GM12878 (cell line): ENCODE measurements at regions not wholly inside any gene's neighbourhood (a gene's known extent, or its start where the extent isn't known, plus 50 kb on each side); places are given as distances from the start of the nearest gene placed in this dataset.

Experiments
- ATAC-seq: fragments of 200-7000 bp; cut with Tn5 transposase; 3 replicates; pipeline ENCODE4 v1.9.1; 2020; ENCODE audit warnings: mild to moderate bottlenecking, moderate library complexity
- BruUV-seq: library from RNA; stranded (reverse); fragments of 400-500 nt; replicated peaks from 2 replicates; lab custom pipeline; 2021; lab: Mats Ljungman, UMichigan
- CTCF ChIA-PET: fragments of 300-600 bp; sonication (Branson Sonifier 250); formaldehyde crosslinking; extraction: SDS; loops from one replicate; lab custom pipeline; 2021; ENCODE audit warnings: inconsistent platforms; lab: Yijun Ruan, JAX
- POLR2A ChIA-PET: fragments of 350-600 bp; formaldehyde crosslinking; extraction: SDS; loops from one replicate; lab custom pipeline; 2021; ENCODE audit warnings: inconsistent platforms; lab: Charles Lee
- RAD21 ChIA-PET: fragments of 300-600 bp; sonication (Branson Sonifier 250); formaldehyde crosslinking; loops from one replicate; lab custom pipeline; 2023; ENCODE audit warnings: antibody characterized with exemption; ENCODE audit not compliant: unreplicated experiment; lab: Charles Lee
- SMC1A ChIA-PET: fragments of 300-600 bp; sonication (Branson Sonifier 250); formaldehyde crosslinking; loops from one replicate; lab custom pipeline; 2023; ENCODE audit not compliant: unreplicated experiment, uncharacterized antibody; lab: Charles Lee
- DNase-seq: peaks from one replicate; pipeline ENCODE4 v3.0.0-alpha.2; 2011; ENCODE audit warnings: low read depth, low spot score
- FAIRE-seq: peaks from 3 replicates; lab custom pipeline; 2011; peaks lifted over from hg19 to GRCh38; lab: Jason Lieb, UNC
- H2AFZ ChIP-seq: 2 replicates; pipeline ENCODE4 v1.6.0; 2011; ENCODE audit warnings: low read depth, low read length, control low read depth; ENCODE audit not compliant: control insufficient read depth
- H3K27ac ChIP-seq: 2 replicates; pipeline ENCODE4 v1.5.1; 2011; ENCODE audit warnings: control low read depth; ENCODE audit not compliant: control insufficient read depth, insufficient read depth
- H3K27me3 ChIP-seq, 2 experiments: replicated peaks in 1 of 2; 2 replicates each; pipeline versions ENCODE4 v1.6.0 to v1.6.1; 2011; ENCODE audit warnings: low read length in 1 of 2; ENCODE audit not compliant: control insufficient read depth in 2 of 2, insufficient read depth in 2 of 2
- H3K36me3 ChIP-seq, 2 experiments: 2 replicates each; pipeline ENCODE4 v1.5.1; 2011; ENCODE audit warnings: low read length in 1 of 2; ENCODE audit not compliant: control insufficient read depth in 2 of 2, insufficient read depth in 2 of 2
- H3K4me1 ChIP-seq: 2 replicates; pipeline ENCODE4 v1.6.1; 2011; ENCODE audit warnings: mild to moderate bottlenecking, low read length, moderate library complexity, mixed read lengths; ENCODE audit not compliant: control insufficient read depth, insufficient read depth
- H3K4me2 ChIP-seq: 2 replicates; pipeline ENCODE4 v1.6.0; 2011; ENCODE audit warnings: control low read depth; ENCODE audit not compliant: control insufficient read depth, insufficient read depth
- H3K4me3 ChIP-seq: fragments of 200-600 bp; sonication (generic); 2 replicates; pipeline ENCODE4 v1.5.1; 2016
- H3K79me2 ChIP-seq: 2 replicates; pipeline ENCODE4 v1.6.0; 2011; ENCODE audit warnings: low read length; ENCODE audit not compliant: control insufficient read depth, insufficient read depth
- H3K9ac ChIP-seq: 2 replicates; pipeline ENCODE4 v1.8.0; 2011; ENCODE audit warnings: low read length, control low read depth, mixed read lengths; ENCODE audit not compliant: control insufficient read depth, insufficient read depth
- H3K9me3 ChIP-seq: replicated peaks from 3 replicates; pipeline ENCODE4 v1.5.1; 2011; ENCODE audit warnings: mild to moderate bottlenecking, low read length; ENCODE audit not compliant: control insufficient read depth, insufficient read depth
- H4K20me1 ChIP-seq: 2 replicates; pipeline ENCODE4 v1.6.0; 2011; ENCODE audit not compliant: control insufficient read depth, insufficient read depth
- BHLHE40 ChIP-seq, 2 experiments: fragments of 450-650 bp in 1 of 2; IDR thresholded peaks; 2 replicates each; pipeline ENCODE4 v1.6.1; 2011 to 2017; ENCODE audit warnings: low read depth in 2 of 2, borderline replicate concordance in 1 of 2, improper control_type of control experiment in 1 of 2, low read length in 1 of 2, mild to moderate bottlenecking in 1 of 2
- BRCA1 ChIP-seq: IDR thresholded peaks from 2 replicates; pipeline ENCODE4 v1.6.1; 2011; ENCODE audit warnings: low read depth, low read length, improper control_type of control experiment
- CBX3 ChIP-seq: fragments of 200-600 bp; sonication (generic); IDR thresholded peaks from 2 replicates; pipeline ENCODE4 v1.6.1; 2016; ENCODE audit warnings: low read depth, borderline replicate concordance
- IKZF2 ChIP-seq, 2 experiments: fragments of 450-650 bp; IDR thresholded peaks; 2 replicates each; pipeline ENCODE4 v1.6.1; 2017; ENCODE audit warnings: mild to moderate bottlenecking in 2 of 2, moderate library complexity in 2 of 2
- RUNX3 ChIP-seq: IDR thresholded peaks from 2 replicates; pipeline ENCODE4 v1.6.1; 2012; ENCODE audit warnings: low read length, inconsistent platforms
- SREBF1 ChIP-seq: IDR thresholded peaks from 2 replicates; pipeline ENCODE4 v1.6.1; 2012; ENCODE audit warnings: mild to moderate bottlenecking, low read length
- SREBF2 ChIP-seq: IDR thresholded peaks from 2 replicates; pipeline ENCODE4 v1.6.1; 2012; ENCODE audit warnings: mild to moderate bottlenecking, low read length
- TBL1XR1 ChIP-seq: IDR thresholded peaks from 2 replicates; pipeline ENCODE4 v1.6.1; 2012; ENCODE audit warnings: low read depth, low read length, improper control_type of control experiment
- WGBS: methylation state at CpG from one replicate; pipeline ENCODE4 v1.1.6; 2016; ENCODE audit warnings: low lambda C conversion rate; ENCODE audit not compliant: insufficient replicate concordance, insufficient coverage; ENCODE audit errors: missing lambda C conversion rate; 5-methylcytosine and 5-hydroxymethylcytosine counted together
- in situ Hi-C: fragments of 300-500 bp; cut with MboI; formaldehyde crosslinking; loops from 9 replicates; pipeline ENCODE4 v1.14.3; 2018; ENCODE audit warnings: mixed read lengths
- intact Hi-C: fragments of 100-400 bp; cut with micrococcal nuclease; formaldehyde crosslinking; loops from one replicate; pipeline ENCODE4 v1.14.2; 2022; ENCODE audit not compliant: unreplicated experiment
- TF ChIP-seq, protein P1 (sequence below): fragments of 450-650 bp; conservative IDR thresholded peaks from 2 replicates; pipeline ENCODE4 v1.6.1; 2017; ENCODE audit warnings: mild to moderate bottlenecking, moderate library complexity
- TF ChIP-seq, protein P2 (sequence below): IDR thresholded peaks from 2 replicates; pipeline ENCODE4 v1.6.1; 2011; ENCODE audit warnings: low read depth, mild to moderate bottlenecking, low read length, moderate library complexity, borderline replicate concordance; ENCODE audit errors: extremely low read depth
- TF ChIP-seq, protein P3 (sequence below): IDR thresholded peaks from 2 replicates; pipeline ENCODE4 v1.6.1; 2012; ENCODE audit warnings: low read depth, low read length, improper control_type of control experiment
- TF ChIP-seq, protein P4 (sequence below): fragments of 450-650 bp; IDR thresholded peaks from 2 replicates; pipeline ENCODE4 v1.6.1; 2017; ENCODE audit warnings: mild to moderate bottlenecking, moderate library complexity

DNA sequence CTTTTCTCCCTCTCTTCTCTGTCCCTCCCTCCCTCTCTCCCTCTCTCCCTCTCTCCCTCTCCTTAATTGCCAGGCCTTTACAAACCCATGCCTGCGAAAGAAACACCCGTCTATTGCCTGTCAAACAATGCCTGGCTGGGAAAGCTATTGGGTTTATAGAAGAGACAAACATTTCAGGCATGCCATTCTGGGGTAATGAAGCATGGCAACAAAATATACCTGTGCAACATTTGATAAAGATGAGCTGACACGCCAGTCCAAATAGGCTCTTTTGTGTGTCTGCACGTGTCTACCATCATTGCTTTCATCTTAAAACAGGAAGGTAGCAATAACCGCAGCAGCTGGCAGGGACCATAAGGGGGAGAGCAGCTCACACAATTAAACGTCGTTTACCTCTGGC, 282.1 kb downstream of the ZNF516 start:
- no peak for TF ChIP-seq SREBF1
- TF ChIP-seq IKZF2 (IDR thresholded peaks at IDR 0.05), result no peak
- no peak for TF ChIP-seq TBL1XR1
- TF ChIP-seq, protein P1, sequence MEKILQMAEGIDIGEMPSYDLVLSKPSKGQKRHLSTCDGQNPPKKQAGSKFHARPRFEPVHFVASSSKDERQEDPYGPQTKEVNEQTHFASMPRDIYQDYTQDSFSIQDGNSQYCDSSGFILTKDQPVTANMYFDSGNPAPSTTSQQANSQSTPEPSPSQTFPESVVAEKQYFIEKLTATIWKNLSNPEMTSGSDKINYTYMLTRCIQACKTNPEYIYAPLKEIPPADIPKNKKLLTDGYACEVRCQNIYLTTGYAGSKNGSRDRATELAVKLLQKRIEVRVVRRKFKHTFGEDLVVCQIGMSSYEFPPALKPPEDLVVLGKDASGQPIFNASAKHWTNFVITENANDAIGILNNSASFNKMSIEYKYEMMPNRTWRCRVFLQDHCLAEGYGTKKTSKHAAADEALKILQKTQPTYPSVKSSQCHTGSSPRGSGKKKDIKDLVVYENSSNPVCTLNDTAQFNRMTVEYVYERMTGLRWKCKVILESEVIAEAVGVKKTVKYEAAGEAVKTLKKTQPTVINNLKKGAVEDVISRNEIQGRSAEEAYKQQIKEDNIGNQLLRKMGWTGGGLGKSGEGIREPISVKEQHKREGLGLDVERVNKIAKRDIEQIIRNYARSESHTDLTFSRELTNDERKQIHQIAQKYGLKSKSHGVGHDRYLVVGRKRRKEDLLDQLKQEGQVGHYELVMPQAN, result no peak
- TF ChIP-seq SREBF2, result no peak
- TF ChIP-seq, protein P2, sequence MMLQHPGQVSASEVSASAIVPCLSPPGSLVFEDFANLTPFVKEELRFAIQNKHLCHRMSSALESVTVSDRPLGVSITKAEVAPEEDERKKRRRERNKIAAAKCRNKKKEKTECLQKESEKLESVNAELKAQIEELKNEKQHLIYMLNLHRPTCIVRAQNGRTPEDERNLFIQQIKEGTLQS, result no peak
- peak; percentile 60 to 73; a peak in 3 of 4 replicates for TF ChIP-seq BHLHE40 (IDR thresholded peaks at IDR 0.05; ENCODE audit: borderline replicate concordance in 1 of 2, low read depth in 2 of 2, low read length in 1 of 2)
- TF ChIP-seq, protein P3, sequence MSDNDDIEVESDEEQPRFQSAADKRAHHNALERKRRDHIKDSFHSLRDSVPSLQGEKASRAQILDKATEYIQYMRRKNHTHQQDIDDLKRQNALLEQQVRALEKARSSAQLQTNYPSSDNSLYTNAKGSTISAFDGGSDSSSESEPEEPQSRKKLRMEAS, result no peak
- TF ChIP-seq, protein P4, sequence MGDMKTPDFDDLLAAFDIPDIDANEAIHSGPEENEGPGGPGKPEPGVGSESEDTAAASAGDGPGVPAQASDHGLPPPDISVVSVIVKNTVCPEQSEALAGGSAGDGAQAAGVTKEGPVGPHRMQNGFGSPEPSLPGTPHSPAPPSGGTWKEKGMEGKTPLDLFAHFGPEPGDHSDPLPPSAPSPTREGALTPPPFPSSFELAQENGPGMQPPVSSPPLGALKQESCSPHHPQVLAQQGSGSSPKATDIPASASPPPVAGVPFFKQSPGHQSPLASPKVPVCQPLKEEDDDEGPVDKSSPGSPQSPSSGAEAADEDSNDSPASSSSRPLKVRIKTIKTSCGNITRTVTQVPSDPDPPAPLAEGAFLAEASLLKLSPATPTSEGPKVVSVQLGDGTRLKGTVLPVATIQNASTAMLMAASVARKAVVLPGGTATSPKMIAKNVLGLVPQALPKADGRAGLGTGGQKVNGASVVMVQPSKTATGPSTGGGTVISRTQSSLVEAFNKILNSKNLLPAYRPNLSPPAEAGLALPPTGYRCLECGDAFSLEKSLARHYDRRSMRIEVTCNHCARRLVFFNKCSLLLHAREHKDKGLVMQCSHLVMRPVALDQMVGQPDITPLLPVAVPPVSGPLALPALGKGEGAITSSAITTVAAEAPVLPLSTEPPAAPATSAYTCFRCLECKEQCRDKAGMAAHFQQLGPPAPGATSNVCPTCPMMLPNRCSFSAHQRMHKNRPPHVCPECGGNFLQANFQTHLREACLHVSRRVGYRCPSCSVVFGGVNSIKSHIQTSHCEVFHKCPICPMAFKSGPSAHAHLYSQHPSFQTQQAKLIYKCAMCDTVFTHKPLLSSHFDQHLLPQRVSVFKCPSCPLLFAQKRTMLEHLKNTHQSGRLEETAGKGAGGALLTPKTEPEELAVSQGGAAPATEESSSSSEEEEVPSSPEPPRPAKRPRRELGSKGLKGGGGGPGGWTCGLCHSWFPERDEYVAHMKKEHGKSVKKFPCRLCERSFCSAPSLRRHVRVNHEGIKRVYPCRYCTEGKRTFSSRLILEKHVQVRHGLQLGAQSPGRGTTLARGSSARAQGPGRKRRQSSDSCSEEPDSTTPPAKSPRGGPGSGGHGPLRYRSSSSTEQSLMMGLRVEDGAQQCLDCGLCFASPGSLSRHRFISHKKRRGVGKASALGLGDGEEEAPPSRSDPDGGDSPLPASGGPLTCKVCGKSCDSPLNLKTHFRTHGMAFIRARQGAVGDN, result no peak
- no peak for TF ChIP-seq CBX3
- TF ChIP-seq RUNX3, result 0 out of 2 replicates have a peak, but pooled peaks have one; percentile 10
- no peak for TF ChIP-seq BRCA1
- in situ Hi-C loops, result no loop called here
- Histone ChIP-seq H2AFZ (no peak overlapping the region), H3K79me2 (no peaks in the 10 kb centered on the region), H3K27me3 (no peaks in the 10 kb centered on the region), H3K4me1 (no peaks in the 10 kb centered on the region), H3K27ac (no peak overlapping the region), H3K4me3 (no peak overlapping the region), H3K9ac (no peak overlapping the region), H3K9me3 (no peaks in the 10 kb centered on the region), H3K4me2 (no peak overlapping the region), H4K20me1 (no peaks in the 10 kb centered on the region), H3K36me3 (no peaks in the 10 kb centered on the region)
- intact Hi-C loops, result no loop called here
- DNase-seq, result no peak
- ATAC-seq, result peak; percentile 41; the same call in 1 of the 3 replicates
- RAD21 ChIA-PET, result no interaction called here
- SMC1A ChIA-PET, result interaction anchor here (1.0 kb wide), 1 partner anchor 134 kb away, joined by 3 read pairs; no protein-coding TSS in a partner anchor
- WGBS, result 3% methylated on average over 7 of the region's 7 CpGs
- FAIRE-seq, result no peak
- CTCF ChIA-PET, result no interaction called here
- no TSS peak for BruUV-seq
- POLR2A ChIA-PET, result no interaction called here
